OCI-LY7 (cell line): ENCODE measurements at regions not wholly inside any gene's neighbourhood (a gene's known extent, or its start where the extent isn't known, plus 50 kb on each side); places are given as distances from the start of the nearest gene placed in this dataset.

ENCODE experiments used
- CTCF ChIP-seq: fragments of 200-600 bp; sonication (generic); conservative IDR thresholded peaks from 2 replicates; pipeline ENCODE4 v1.5.1; 2014; ENCODE audit warnings: mild to moderate bottlenecking, antibody characterized with exemption, low read length, moderate library complexity, mixed read lengths
- EZH2phosphoT487 ChIP-seq: fragments of 200-600 bp; sonication (generic); IDR thresholded peaks from 2 replicates; pipeline ENCODE4 v1.6.1; 2018; ENCODE audit warnings: low read depth, borderline replicate concordance, mild to moderate bottlenecking, mixed run types, antibody characterized with exemption, low read length, moderate library complexity, mixed read lengths

- TF ChIP-seq CTCF (no peak), EZH2phosphoT487 (no peak)
Observed at GRCh38 chr10:3710764-3711163, 74.2 kb downstream of the KLF6 start.
